ENCODE measurements at regions not wholly inside any gene's neighbourhood (a gene's known extent, or its start where the extent isn't known, plus 50 kb on each side); places are given as distances from the start of the nearest gene placed in this dataset.
"Not testable (repeated sequence)": the region's sequence is repeated elsewhere in the genome, so short reads cannot be mapped to it uniquely, and the experiment has no call there.

- ChIA-PET CTCF (ENCODE audit: unreplicated experiment) (no interaction called here), POLR2A (no interaction called here)
- no peak for DNase-seq (ENCODE audit: low spot score)
- BruUV-seq (replicated peaks), result no TSS peak
- no peak overlapping the region for H3K4me2 ChIP-seq (ENCODE audit: low read length)
- no peaks in the 10 kb centered on the region for H3K9me2 ChIP-seq (ENCODE audit: insufficient read depth, low read length)
- no peaks in the 10 kb centered on the region for H3K79me2 ChIP-seq (ENCODE audit: insufficient read depth, low read depth, low read length)
- H4K20me1 ChIP-seq (ENCODE audit: insufficient read depth, low read length), result no peaks in the 10 kb centered on the region
- no peak overlapping the region for H2AFZ ChIP-seq (ENCODE audit: low read length)
- no peaks in the 10 kb centered on the region for H3K36me3 ChIP-seq (ENCODE audit: insufficient read depth, low read length)
- H3K9me3 ChIP-seq (ENCODE audit: low read length), result no peaks in the 10 kb centered on the region
- no peak overlapping the region for H3K4me3 ChIP-seq (ENCODE audit: low read depth, low read length, poor library complexity, severe bottlenecking)
- no peak for TF ChIP-seq EZH2phosphoT487 (IDR thresholded peaks at IDR 0.05; ENCODE audit: borderline replicate concordance, low read depth, low read length)
- no peak for TF ChIP-seq CTCF (conservative IDR thresholded peaks at IDR 0.05; ENCODE audit: low read length)
- no peaks in the 10 kb centered on the region for H3K4me1 ChIP-seq (ENCODE audit: insufficient read depth, low read length, poor library complexity, severe bottlenecking)
- intact Hi-C loops (cut with micrococcal nuclease; ENCODE audit: unreplicated experiment), result no loop called here
- no peak overlapping the region for H3K27ac ChIP-seq (ENCODE audit: low read depth, low read length, poor library complexity, severe bottlenecking)
These were observed 899.5 kb upstream of the FAM98A start for GRCh38 chr2:34498561-34498960.

- H3K9me2 ChIP-seq (ENCODE audit: insufficient read depth, low read length); H3K4me3 ChIP-seq (ENCODE audit: low read depth, low read length, poor library complexity, severe bottlenecking); H4K20me1 ChIP-seq (ENCODE audit: insufficient read depth, low read length); H2AFZ ChIP-seq (ENCODE audit: low read length); BruUV-seq (replicated peaks); intact Hi-C loops (cut with micrococcal nuclease; ENCODE audit: unreplicated experiment); CTCF ChIA-PET (ENCODE audit: unreplicated experiment); H3K4me1 ChIP-seq (ENCODE audit: insufficient read depth, low read length, poor library complexity, severe bottlenecking); H3K27ac ChIP-seq (ENCODE audit: low read depth, low read length, poor library complexity, severe bottlenecking); H3K36me3 ChIP-seq (ENCODE audit: insufficient read depth, low read length); POLR2A ChIA-PET; H3K79me2 ChIP-seq (ENCODE audit: insufficient read depth, low read depth, low read length); DNase-seq (ENCODE audit: low spot score); H3K9me3 ChIP-seq (ENCODE audit: low read length); H3K4me2 ChIP-seq (ENCODE audit: low read length): not testable (repeated sequence)
These were observed 895.1 kb upstream of the FAM98A start for GRCh38 chr2:34494192-34494591.

GRCh38 chr2:34492561-34493455, 893.7 kb upstream of the FAM98A start:
- H3K27ac ChIP-seq (ENCODE audit: low read depth, low read length, poor library complexity, severe bottlenecking), result no peak overlapping the region
- no peak for DNase-seq (ENCODE audit: low spot score)
- H4K20me1 ChIP-seq (ENCODE audit: insufficient read depth, low read length), result no peaks in the 10 kb centered on the region
- H3K9me3 ChIP-seq (ENCODE audit: low read length), result no peaks in the 10 kb centered on the region
- ChIA-PET POLR2A (no interaction called here), CTCF (ENCODE audit: unreplicated experiment) (no interaction called here)
- intact Hi-C loops (cut with micrococcal nuclease; ENCODE audit: unreplicated experiment), result no loop called here
- no TSS peak for BruUV-seq (replicated peaks)
- H2AFZ ChIP-seq (ENCODE audit: low read length), result no peak overlapping the region
- no peaks in the 10 kb centered on the region for H3K4me1 ChIP-seq (ENCODE audit: insufficient read depth, low read length, poor library complexity, severe bottlenecking)
- TF ChIP-seq CTCF (conservative IDR thresholded peaks at IDR 0.05; ENCODE audit: low read length) (no peak), EZH2phosphoT487 (IDR thresholded peaks at IDR 0.05; ENCODE audit: borderline replicate concordance, low read depth, low read length) (no peak)
- H3K36me3 ChIP-seq (ENCODE audit: insufficient read depth, low read length), result no peaks in the 10 kb centered on the region
- H3K4me2 ChIP-seq (ENCODE audit: low read length), result no peak overlapping the region
- no peaks in the 10 kb centered on the region for H3K79me2 ChIP-seq (ENCODE audit: insufficient read depth, low read depth, low read length)
- H3K9me2 ChIP-seq (ENCODE audit: insufficient read depth, low read length), result no peaks in the 10 kb centered on the region
- no peak overlapping the region for H3K4me3 ChIP-seq (ENCODE audit: low read depth, low read length, poor library complexity, severe bottlenecking)

Measured in OCI-LY7 (cell line).